ENCODE measurements at regions not wholly inside any gene's neighbourhood (a gene's known extent, or its start where the extent isn't known, plus 50 kb on each side); places are given as distances from the start of the nearest gene placed in this dataset.

DNA sequence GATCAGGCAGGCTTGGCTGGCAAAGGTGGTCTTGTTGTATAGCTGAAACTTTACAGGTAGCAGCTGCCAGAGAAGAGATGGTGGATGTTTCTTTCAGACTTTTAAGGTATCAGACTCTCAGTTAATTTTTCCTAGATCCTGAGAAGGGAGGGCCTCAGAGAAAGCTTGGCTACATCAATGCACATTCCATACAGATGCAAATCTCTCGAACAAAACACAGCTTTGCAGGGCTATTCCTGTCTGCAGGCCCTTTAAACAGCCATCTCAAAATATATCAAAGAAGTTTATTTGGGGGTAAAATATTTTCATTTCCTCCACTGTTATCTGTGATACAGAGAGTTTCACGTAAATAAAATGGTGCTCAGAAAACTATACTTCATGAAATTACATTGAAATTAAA lies 1584.4 kb downstream of the EFNA5 start:
- no peak overlapping the region for H3K27ac ChIP-seq
- no peak overlapping the region for H3K4me3 ChIP-seq
- no peak for TF ChIP-seq POLR2AphosphoS5 (IDR thresholded peaks at IDR 0.05)
- no peak for TF ChIP-seq POLR2A (IDR thresholded peaks at IDR 0.05)
- TF ChIP-seq CTCF (IDR thresholded peaks at IDR 0.05) = no peak
- no peak for TF ChIP-seq EP300 (IDR thresholded peaks at IDR 0.05)
- intact Hi-C loops (cut with DNase I; ENCODE audit: low total_unique reads) = no loop called here
- WGBS, 5 donors = 57 to 68% (median 62%) methylated on average over 2 of the region's 2 CpGs
- no peaks in the 10 kb centered on the region for H3K4me1 ChIP-seq
- H3K36me3 ChIP-seq = no peaks in the 10 kb centered on the region
- H3K27me3 ChIP-seq = no peaks in the 10 kb centered on the region
- H3K9me3 ChIP-seq = no peaks in the 10 kb centered on the region
- DNase-seq = no peak

DNA sequence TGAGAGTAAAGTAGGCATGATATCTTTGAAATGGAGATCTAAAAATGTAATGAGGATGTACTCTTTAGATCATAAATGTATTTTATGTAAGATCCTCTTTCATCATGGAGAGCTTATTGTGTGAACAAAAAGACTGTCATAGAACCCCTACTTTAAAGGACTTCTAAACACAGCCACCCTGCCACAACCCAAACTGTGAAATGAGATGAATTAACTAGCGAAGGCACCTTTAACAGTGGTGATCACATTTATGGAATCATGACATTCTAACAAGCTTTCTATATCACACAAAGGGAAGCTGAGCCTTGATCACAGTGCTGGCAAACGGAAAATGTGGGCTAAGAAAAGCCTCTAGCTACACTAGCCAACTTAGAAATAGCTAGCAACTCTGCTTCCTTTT lies 1585.2 kb downstream of the EFNA5 start:
- Histone ChIP-seq H3K4me3 (no peak overlapping the region), H3K9me3 (no peaks in the 10 kb centered on the region), H3K4me1 (no peaks in the 10 kb centered on the region), H3K27me3 (no peaks in the 10 kb centered on the region), H3K27ac (no peak overlapping the region), H3K36me3 (no peaks in the 10 kb centered on the region)
- intact Hi-C loops (cut with DNase I; ENCODE audit: low total_unique reads) = no loop called here
- TF ChIP-seq CTCF (IDR thresholded peaks at IDR 0.05) = no peak
- TF ChIP-seq POLR2AphosphoS5 (IDR thresholded peaks at IDR 0.05) = no peak
- no peak for TF ChIP-seq EP300 (IDR thresholded peaks at IDR 0.05)
- no peak for TF ChIP-seq POLR2A (IDR thresholded peaks at IDR 0.05)
- no peak for DNase-seq
- 75 to 84% (median 79%) methylated on average over 2 of the region's 2 CpGs for WGBS, 5 donors

DNA sequence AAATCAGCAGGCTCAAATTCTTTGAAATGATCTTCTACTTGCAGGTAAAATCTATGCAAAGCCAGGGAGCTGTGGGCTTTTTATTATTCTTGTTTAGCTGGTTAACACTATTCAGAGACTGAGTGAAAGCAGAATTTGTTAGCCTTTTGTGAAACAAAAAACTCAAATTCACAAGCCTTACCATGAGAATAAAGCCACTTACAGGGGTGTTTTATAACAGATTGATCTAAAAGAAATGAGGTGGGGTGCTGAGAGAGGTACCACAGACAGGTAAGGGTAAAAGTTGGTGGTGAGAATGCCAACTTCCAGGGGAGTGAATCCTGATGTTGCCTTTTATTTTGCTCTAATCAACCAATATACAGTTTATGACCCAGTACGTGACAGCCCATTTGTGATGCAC lies 1585.6 kb downstream of the EFNA5 start:
- intact Hi-C loops (cut with DNase I; ENCODE audit: low total_unique reads) = no loop called here
- no peaks in the 10 kb centered on the region for H3K9me3 ChIP-seq

DNA sequence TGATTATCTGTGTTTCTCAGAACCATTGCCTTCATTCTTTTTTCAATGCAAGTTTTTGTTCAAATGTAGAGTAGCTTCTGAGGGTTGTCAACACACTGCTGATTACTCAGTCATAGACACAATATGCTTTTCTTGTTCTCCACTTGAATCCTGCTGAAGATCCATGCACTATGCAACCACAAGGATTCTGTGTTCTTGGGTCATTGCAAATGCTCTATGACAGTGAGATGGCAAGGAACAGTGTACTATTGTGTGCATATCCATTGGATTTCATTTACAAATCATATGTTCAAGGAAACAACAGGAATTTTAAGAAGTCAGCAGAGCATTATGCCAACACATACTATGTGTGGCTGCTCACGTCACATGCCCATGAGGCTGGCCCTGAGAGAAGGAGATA lies 1590.2 kb downstream of the EFNA5 start:
- 64 to 90% (median 68%) methylated on average over 1 of the region's 1 CpG for WGBS, 5 donors
- Histone ChIP-seq H3K9me3 (no peaks in the 10 kb centered on the region), H3K36me3 (no peaks in the 10 kb centered on the region), H3K4me1 (no peaks in the 10 kb centered on the region), H3K27ac (no peak overlapping the region), H3K27me3 (no peaks in the 10 kb centered on the region), H3K4me3 (no peak overlapping the region)
- intact Hi-C loops (cut with DNase I; ENCODE audit: low total_unique reads) = no loop called here
- no peak for TF ChIP-seq EP300 (IDR thresholded peaks at IDR 0.05)
- no peak for DNase-seq

More for the DNA sequence above, 1585.6 kb downstream of the EFNA5 start:
- H3K36me3 ChIP-seq = no peaks in the 10 kb centered on the region
- WGBS, 5 donors = 0 to 48% (median 0%) methylated on average over 1 of the region's 1 CpG
- no peaks in the 10 kb centered on the region for H3K27me3 ChIP-seq
- no peak overlapping the region for H3K27ac ChIP-seq
- no peak overlapping the region for H3K4me3 ChIP-seq
- no peaks in the 10 kb centered on the region for H3K4me1 ChIP-seq
- DNase-seq = no peak
- TF ChIP-seq POLR2AphosphoS5 (IDR thresholded peaks at IDR 0.05) (no peak), CTCF (IDR thresholded peaks at IDR 0.05) (no peak), EP300 (IDR thresholded peaks at IDR 0.05) (no peak), POLR2A (IDR thresholded peaks at IDR 0.05) (no peak)

DNA sequence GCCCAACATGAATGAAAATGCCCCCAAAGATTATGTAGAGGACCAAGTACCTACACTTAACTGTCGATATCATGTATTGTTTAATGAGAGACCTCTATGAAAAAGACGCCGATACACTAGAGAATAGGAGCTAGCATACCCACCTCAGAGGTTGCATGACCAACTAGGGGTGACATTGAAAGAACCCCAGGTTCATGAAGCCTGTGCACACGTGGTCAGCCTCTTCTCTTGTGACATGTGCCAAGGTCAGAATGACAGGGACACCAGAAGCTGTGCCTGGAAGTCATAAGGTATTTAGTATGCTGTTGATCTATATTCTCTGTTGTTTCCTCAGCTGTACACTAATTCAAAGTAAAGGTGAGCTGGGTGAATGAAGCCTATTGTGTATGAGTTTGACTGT lies 1594.1 kb downstream of the EFNA5 start:
- H3K27ac ChIP-seq = no peak overlapping the region
- WGBS, 5 donors = 79 to 88% (median 88%) methylated on average over 4 of the region's 4 CpGs
- intact Hi-C loops (cut with DNase I; ENCODE audit: low total_unique reads) = no loop called here

More for the DNA sequence above, 1594.1 kb downstream of the EFNA5 start:
- DNase-seq = no peak
- no peak overlapping the region for H3K4me3 ChIP-seq
- TF ChIP-seq CTCF (IDR thresholded peaks at IDR 0.05) (no peak), POLR2AphosphoS5 (IDR thresholded peaks at IDR 0.05) (no peak), EP300 (IDR thresholded peaks at IDR 0.05) (no peak)
- no peaks in the 10 kb centered on the region for H3K9me3 ChIP-seq
- no peaks in the 10 kb centered on the region for H3K36me3 ChIP-seq
- no peaks in the 10 kb centered on the region for H3K27me3 ChIP-seq
- H3K4me1 ChIP-seq = no peaks in the 10 kb centered on the region

Measured in stomach (tissue), 8 donors.